ENCODE measurements at regions not wholly inside any gene's neighbourhood (a gene's known extent, or its start where the extent isn't known, plus 50 kb on each side); places are given as distances from the start of the nearest gene placed in this dataset.

DNA sequence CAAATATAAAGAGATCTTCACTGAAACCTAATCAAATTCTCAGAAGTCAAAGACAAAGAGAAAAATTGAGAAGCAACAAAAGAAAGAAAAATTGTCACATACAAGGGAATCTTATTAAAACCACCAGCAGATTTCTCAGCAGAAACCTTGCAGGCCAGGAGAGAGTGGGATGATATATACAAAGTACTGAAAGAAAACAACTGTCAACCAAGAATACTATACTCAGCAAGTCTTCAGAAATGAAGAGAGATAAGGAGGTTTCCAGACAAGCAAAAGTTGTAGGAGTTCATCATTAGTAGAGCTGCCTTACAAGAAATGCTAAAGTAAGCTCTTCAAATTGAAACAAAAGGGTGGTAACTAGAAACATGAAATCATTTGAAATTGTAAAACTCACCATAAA is 345.6 kb downstream of the MAFB start:
- TF ChIP-seq, protein P1, sequence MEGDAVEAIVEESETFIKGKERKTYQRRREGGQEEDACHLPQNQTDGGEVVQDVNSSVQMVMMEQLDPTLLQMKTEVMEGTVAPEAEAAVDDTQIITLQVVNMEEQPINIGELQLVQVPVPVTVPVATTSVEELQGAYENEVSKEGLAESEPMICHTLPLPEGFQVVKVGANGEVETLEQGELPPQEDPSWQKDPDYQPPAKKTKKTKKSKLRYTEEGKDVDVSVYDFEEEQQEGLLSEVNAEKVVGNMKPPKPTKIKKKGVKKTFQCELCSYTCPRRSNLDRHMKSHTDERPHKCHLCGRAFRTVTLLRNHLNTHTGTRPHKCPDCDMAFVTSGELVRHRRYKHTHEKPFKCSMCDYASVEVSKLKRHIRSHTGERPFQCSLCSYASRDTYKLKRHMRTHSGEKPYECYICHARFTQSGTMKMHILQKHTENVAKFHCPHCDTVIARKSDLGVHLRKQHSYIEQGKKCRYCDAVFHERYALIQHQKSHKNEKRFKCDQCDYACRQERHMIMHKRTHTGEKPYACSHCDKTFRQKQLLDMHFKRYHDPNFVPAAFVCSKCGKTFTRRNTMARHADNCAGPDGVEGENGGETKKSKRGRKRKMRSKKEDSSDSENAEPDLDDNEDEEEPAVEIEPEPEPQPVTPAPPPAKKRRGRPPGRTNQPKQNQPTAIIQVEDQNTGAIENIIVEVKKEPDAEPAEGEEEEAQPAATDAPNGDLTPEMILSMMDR (IDR thresholded peaks at IDR 0.05; ENCODE audit: low read depth, low read length): no peak
- TF ChIP-seq EZH2phosphoT487 (IDR thresholded peaks at IDR 0.05; ENCODE audit: low read depth): no peak
